HL-60/S4 (cell line): ENCODE measurements at regions not wholly inside any gene's neighbourhood (a gene's known extent, or its start where the extent isn't known, plus 50 kb on each side); places are given as distances from the start of the nearest gene placed in this dataset.

ENCODE experiments used
- in situ Hi-C: fragments of 300-500 bp; cut with MboI; formaldehyde crosslinking; loops from 2 replicates; pipeline ENCODE4 v1.14.3; 2022; ENCODE audit warnings: low sequenced_read_pairs

DNA sequence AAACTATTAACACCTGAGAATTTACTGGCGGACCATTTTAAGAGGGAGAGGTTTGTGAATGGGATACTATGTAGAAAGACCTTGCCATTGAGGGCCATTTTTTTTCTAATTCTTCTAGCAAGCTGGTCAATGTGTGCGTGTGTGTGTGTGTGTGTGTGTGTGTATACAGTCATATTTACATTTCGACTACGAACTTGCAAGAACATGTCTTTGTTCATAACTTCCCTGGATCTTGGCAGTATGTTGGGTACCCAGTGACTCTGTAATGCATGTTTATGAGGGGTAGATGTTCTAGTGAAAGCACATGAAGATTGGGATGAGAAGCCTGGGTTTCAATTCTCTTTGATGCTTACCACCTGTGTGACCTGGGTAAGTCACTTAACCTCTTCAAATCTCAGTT is 133.6 kb downstream of the UBE2E3 start:
- in situ Hi-C loops = loop anchor here (25.0 kb wide), 1 partner anchor 173 kb away; no protein-coding TSS in a partner anchor

- in situ Hi-C loops = loop anchor here (25.0 kb wide), 1 partner anchor 171 kb away; no protein-coding TSS in a partner anchor
Measured at GRCh38 chr2:181116261-181116660, 135.9 kb downstream of the UBE2E3 start.

DNA sequence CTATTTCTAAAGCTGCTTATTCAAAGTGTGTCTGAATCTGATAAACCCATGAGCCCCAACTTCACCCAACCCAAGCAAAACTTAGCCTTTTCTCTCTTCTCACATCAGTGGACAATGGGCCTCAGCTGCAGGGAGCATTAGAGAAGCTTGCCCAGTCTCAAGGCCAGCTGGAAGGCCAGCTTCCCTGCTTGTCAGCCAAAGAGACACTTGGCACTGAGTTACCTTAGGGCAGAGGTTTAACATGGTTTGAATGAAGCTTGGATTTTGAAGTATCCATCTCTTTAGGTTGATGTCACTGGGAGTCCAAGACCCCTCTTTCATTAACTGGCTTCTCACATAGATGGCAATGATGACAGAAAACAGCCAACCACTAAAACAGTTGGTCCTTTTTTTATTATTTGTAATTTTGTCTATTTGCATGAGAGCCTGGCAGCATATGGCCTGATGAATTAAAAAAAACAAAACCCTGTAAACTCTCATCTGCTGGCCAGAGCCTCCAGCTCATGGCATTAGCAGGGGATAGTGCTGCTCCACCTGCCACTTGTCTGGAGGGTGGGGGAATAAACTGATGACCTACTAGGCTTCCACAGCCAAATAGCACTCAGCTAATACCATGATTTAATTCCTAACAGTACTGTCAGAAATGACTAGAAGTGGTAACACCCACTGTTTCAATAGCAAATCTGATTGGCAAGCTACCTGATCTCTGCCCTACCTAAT is 137.0 kb downstream of the UBE2E3 start:
- in situ Hi-C loops = loop anchor here (25.0 kb wide), 1 partner anchor 170 kb away; no protein-coding TSS in a partner anchor

- in situ Hi-C loops = loop anchor here (25.0 kb wide), 1 partner anchor 167 kb away; no protein-coding TSS in a partner anchor
Measured at GRCh38 chr2:181120625-181121024, 140.2 kb downstream of the UBE2E3 start.

DNA sequence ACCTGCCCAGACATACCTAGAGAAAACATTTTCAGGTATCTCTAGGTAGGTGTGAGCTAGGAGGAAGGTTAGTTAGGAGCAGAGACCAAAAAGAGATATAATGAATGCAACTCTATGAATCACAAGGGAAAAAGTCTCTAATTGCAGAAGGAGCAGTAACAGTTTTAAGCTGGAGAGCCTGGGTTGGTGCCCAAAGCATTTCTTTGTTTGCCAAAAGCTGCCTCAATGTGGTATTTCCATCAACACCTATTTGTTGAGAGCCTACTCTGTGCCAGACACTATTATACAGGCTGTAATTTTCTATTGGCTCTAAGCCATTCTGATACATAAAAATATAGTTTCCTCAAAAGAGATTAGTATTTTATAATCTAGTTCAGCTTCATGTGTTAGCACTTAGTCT is 141.6 kb downstream of the UBE2E3 start:
- in situ Hi-C loops = loop anchor here (25.0 kb wide), 1 partner anchor 165 kb away; no protein-coding TSS in a partner anchor

- in situ Hi-C loops = loop anchor here (25.0 kb wide), 1 partner anchor 165 kb away; no protein-coding TSS in a partner anchor
Measured at GRCh38 chr2:181122601-181123000, 142.2 kb downstream of the UBE2E3 start.

DNA sequence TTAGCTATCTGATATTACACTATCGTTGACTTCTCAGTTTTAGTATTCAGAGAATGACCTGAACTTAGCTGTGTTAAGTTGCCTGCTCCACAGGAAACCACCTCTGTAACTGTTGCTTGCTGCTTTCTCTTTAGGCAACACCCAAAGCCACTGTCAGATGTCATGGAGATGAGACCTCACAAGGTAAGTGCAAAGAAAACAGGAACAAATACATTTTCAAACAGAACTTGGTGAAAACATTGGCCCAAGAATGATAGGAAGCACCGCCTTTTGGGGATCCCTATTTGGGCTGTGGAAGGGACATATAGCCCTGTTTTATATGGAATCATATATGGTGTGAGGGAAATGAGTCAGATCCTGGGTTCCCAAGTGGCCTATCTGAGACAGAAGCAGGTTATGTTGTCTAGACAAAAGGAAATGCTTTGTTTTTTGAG is 143.4 kb downstream of the UBE2E3 start:
- in situ Hi-C loops = loop anchor here (25.0 kb wide), 1 partner anchor 163 kb away; no protein-coding TSS in a partner anchor

GRCh38 chr2:181124497-181124896 is 144.1 kb downstream of the UBE2E3 start:
- in situ Hi-C loops = loop anchor here (25.0 kb wide), 1 partner anchor 163 kb away; no protein-coding TSS in a partner anchor

- in situ Hi-C loops = no loop called here
Measured at GRCh38 chr2:181125359-181125758, 145.0 kb downstream of the UBE2E3 start.

GRCh38 chr2:181126311-181126868 is 146.0 kb downstream of the UBE2E3 start:
- in situ Hi-C loops = no loop called here

- in situ Hi-C loops = no loop called here
Measured at GRCh38 chr2:181128199-181128598, 147.8 kb downstream of the UBE2E3 start.

DNA sequence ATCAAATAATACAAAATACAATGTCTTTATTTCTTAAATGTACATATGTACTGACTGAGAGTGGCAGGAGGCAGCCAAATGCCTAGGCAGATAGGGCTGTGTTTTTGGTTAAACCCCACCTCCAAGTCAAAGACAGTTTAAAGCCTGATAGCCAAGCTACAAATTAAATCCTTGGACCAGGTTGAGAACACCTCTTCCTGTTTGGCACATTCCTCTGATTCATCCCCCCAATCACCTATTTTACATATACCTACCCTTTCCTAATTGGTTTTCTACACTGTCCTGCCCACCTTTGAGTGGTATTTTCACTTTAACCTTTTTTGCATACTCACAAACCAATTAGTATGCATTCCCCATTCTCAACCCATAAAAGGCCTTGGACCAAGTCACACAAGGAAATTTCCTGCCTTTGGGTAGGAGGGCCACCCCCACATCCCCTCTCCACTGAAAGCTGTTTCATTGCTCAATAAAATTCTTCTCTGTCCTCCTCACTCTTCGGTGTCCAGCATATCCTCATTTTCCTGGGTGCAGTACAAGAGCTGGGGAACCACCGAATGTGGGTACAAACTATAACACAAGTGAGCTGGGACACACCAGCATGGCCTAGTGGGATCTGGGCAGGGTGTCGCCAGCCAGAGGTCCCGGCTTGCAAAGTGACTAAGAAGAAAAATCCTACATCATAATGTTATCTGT is 149.1 kb downstream of the UBE2E3 start:
- in situ Hi-C loops = no loop called here

DNA sequence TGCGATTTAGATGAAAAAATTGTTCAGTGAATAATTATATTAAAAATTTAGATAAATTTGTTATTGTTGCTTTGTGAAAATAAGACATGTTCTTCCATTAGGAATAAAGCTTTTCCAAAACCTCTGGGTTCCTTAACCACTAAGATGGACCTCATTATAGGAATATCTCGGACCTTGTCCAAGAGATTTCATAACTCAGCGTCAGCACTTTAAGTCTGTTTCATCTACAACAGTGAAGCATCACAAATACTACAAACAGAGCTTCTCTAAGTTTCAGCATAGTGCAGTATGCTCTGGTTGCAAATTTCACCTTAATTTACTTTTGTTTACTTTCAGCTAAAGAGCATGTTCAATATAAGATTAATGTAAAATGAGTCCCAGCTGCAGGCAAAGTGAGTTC is 150.3 kb downstream of the UBE2E3 start:
- in situ Hi-C loops = no loop called here

DNA sequence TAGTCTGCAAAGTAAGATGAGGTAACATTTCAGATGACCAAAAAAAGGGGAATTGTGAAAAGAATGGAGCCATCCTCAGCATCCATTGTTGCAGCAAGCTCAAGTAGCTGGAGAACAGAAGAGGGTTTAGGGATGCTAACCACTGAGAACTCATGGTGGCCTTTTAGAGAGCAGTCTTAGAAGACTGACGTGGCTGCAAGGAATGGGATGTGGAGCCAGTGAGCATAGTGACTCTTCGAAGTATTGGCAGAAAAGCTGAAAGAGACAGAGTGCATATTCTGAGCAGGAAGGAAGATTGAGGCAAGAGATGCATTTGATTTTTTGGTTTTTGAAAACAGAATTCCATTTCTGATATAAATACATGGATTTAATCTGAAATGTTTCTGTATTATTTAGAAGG is 151.2 kb downstream of the UBE2E3 start:
- in situ Hi-C loops = no loop called here

GRCh38 chr2:181138816-181139215 is 158.4 kb downstream of the UBE2E3 start:
- in situ Hi-C loops = no loop called here

DNA sequence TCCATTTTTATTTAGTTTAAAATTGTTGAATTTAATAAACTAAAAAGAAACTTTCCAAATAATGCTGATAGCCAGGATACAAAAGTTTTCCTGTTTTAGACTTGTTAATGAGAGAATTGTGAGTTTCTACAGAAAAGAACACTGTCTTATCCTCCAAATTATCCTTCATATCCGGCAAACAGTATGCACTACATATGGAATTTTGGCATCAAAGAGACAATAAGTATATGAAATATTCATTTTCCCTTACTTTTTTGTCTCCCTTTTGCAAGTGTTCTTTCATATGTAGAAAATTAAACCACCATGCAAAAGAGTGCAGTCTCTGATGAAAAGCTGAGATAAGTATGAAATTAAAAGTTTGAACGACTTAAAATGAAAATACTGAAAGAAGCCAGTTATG is 159.4 kb downstream of the UBE2E3 start:
- in situ Hi-C loops = no loop called here

DNA sequence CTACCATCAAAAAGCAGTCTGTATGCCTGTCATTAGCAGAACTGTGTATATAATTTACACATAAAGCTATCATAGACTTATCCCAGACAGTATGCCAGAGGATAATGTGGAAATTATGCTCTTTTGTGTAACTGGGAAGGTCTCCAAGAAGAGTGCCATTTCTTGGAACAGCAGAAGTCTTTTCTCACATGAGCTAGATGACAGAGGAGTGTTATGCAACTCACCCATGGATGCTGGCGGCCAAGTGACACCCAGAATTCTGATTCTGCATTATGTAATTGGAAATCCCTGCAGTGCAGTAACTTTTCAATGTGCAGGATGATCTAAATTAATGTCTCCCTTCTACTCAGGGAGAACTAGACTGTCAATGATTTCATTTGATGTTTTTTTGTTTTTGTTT is 160.0 kb downstream of the UBE2E3 start:
- in situ Hi-C loops = no loop called here

GRCh38 chr2:181140928-181141327 is 160.5 kb downstream of the UBE2E3 start:
- in situ Hi-C loops = no loop called here

GRCh38 chr2:181141676-181142075 is 161.3 kb downstream of the UBE2E3 start:
- in situ Hi-C loops = no loop called here

DNA sequence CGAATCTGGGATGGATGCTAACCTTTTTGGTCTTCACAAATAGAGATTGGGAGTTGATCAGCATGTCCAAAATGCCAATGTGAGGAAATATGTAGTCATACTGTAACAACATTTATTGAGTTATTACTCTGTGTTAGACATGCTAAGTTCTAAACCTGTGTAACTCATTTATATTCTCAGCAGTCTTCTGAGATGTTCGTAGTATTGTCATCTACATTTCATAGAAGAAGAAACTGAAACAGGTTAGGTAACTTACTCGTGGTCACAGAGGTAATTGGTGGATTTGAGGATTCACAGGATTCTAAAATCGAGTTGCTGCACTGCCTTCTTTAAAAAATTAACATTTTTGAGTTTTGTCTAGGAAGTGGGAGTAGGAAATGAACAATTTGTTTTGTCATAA is 162.1 kb downstream of the UBE2E3 start:
- in situ Hi-C loops = no loop called here

- in situ Hi-C loops = no loop called here
Measured at GRCh38 chr2:181143790-181144300, 163.4 kb downstream of the UBE2E3 start.
